CD14-positive monocyte (primary cell): ENCODE measurements at regions not wholly inside any gene's neighbourhood (a gene's known extent, or its start where the extent isn't known, plus 50 kb on each side); places are given as distances from the start of the nearest gene placed in this dataset.

Source experiments
- DNase-seq, 3 donors: peaks; one replicate each; pipeline ENCODE4 v3.0.0-alpha.2; 2011 to 2022
- H2AFZ ChIP-seq: 2 replicates; pipeline ENCODE4 v1.6.0; 2012; ENCODE audit warnings: mild to moderate bottlenecking, low read depth, low read length, inconsistent platforms; ENCODE audit not compliant: insufficient read depth, poor library complexity, severe bottlenecking
- H3K27ac ChIP-seq, 2 donors: 1 replicate in 1 of 2; 2 replicates in 1 of 2; pipeline ENCODE4 v1.5.1; 2012 to 2013; ENCODE audit warnings: low read length in 2 of 2, control low read depth in 1 of 2, inconsistent platforms in 1 of 2, low read depth in 1 of 2, mild to moderate bottlenecking in 1 of 2
- H3K27me3 ChIP-seq, 2 donors: one replicate each; pipeline versions ENCODE4 v1.6.0 to v1.6.1; 2011 to 2013; ENCODE audit warnings: low read length in 2 of 2; ENCODE audit not compliant: control insufficient read depth in 2 of 2, insufficient read depth in 2 of 2
- H3K36me3 ChIP-seq, 2 donors: replicated peaks in 1 of 2; 1 replicate in 1 of 2; 2 replicates in 1 of 2; pipeline versions ENCODE4 v1.5.1 to v1.6.1; 2012 to 2013; ENCODE audit warnings: low read length in 2 of 2, control low read depth in 1 of 2, inconsistent platforms in 1 of 2, mild to moderate bottlenecking in 1 of 2; ENCODE audit not compliant: insufficient read depth in 2 of 2, control insufficient read depth in 1 of 2
- H3K4me1 ChIP-seq, 2 donors: 1 replicate in 1 of 2; 2 replicates in 1 of 2; pipeline versions ENCODE4 v1.5.1 to v1.6.1; 2012 to 2013; ENCODE audit warnings: low read length in 2 of 2, control low read depth in 1 of 2, inconsistent platforms in 1 of 2, mild to moderate bottlenecking in 1 of 2, moderate library complexity in 1 of 2; ENCODE audit not compliant: insufficient read depth in 2 of 2, control insufficient read depth in 1 of 2
- H3K4me2 ChIP-seq: replicated peaks from 2 replicates; pipeline ENCODE3; 2012; ENCODE audit warnings: low read length, moderate library complexity, mild to moderate bottlenecking; ENCODE audit not compliant: poor library complexity, severe bottlenecking; ENCODE audit errors: extremely low read depth
- H3K4me3 ChIP-seq, 3 experiments: fragments of 200-600 bp in 1 of 3; sonication (generic) in 1 of 3; replicated peaks in 1 of 3; 1 replicate in 2 of 3; 2 replicates in 1 of 3; pipeline ENCODE4 v1.5.1; 2011 to 2013; ENCODE audit warnings: low read length in 3 of 3, mild to moderate bottlenecking in 3 of 3, control low read depth in 2 of 3, low read depth in 2 of 3, inconsistent platforms in 1 of 3, moderate library complexity in 1 of 3
- H3K79me2 ChIP-seq: 2 replicates; pipeline ENCODE4 v1.6.0; 2012; ENCODE audit warnings: mild to moderate bottlenecking, control low read depth, inconsistent platforms, low read length, moderate library complexity; ENCODE audit not compliant: insufficient read depth
- H3K9ac ChIP-seq: 2 replicates; pipeline ENCODE4 v1.6.0; 2017; ENCODE audit warnings: low read length, mild to moderate bottlenecking; ENCODE audit not compliant: insufficient read depth, poor library complexity, severe bottlenecking
- H3K9me3 ChIP-seq, 2 donors: replicated peaks in 1 of 2; 1 replicate in 1 of 2; 2 replicates in 1 of 2; pipeline versions ENCODE4 v1.5.1 to v1.6.1; 2012 to 2013; ENCODE audit warnings: low read length in 2 of 2, control low read depth in 1 of 2; ENCODE audit not compliant: control insufficient read depth in 1 of 2, insufficient read depth in 1 of 2
- H4K20me1 ChIP-seq: 2 replicates; pipeline ENCODE4 v1.6.0; 2012; ENCODE audit warnings: mild to moderate bottlenecking, low read length, control low read depth, moderate library complexity; ENCODE audit not compliant: insufficient read depth
- H3K27ac Mint-ChIP-seq, 7 donors: one replicate each; pipeline ENCODE4 v1.8.0; 2020; ENCODE audit warnings: mild to moderate bottlenecking in 7 of 7, mixed read lengths in 7 of 7, moderate library complexity in 6 of 7, inconsistent platforms in 2 of 7
- H3K27me3 Mint-ChIP-seq, 3 donors: one replicate each; pipeline ENCODE4 v1.8.0; 2021 to 2022; ENCODE audit warnings: low read depth in 3 of 3, mild to moderate bottlenecking in 3 of 3, mixed read lengths in 3 of 3, moderate library complexity in 3 of 3, inconsistent platforms in 1 of 3
- H3K36me3 Mint-ChIP-seq, 2 donors: one replicate each; pipeline ENCODE4 v1.8.0; 2020; ENCODE audit warnings: mixed read lengths in 2 of 2, inconsistent platforms in 1 of 2, mild to moderate bottlenecking in 1 of 2
- H3K4me1 Mint-ChIP-seq: one replicate; pipeline ENCODE4 v1.8.0; 2020; ENCODE audit warnings: mild to moderate bottlenecking, mixed read lengths
- H3K4me3 Mint-ChIP-seq, 2 donors: one replicate each; pipeline ENCODE4 v1.8.0; 2020; ENCODE audit warnings: mild to moderate bottlenecking in 2 of 2, mixed read lengths in 2 of 2, moderate library complexity in 1 of 2
- H3K9me3 Mint-ChIP-seq, 7 donors: one replicate each; pipeline ENCODE4 v1.8.0; 2020 to 2022; ENCODE audit warnings: mixed read lengths in 7 of 7, mild to moderate bottlenecking in 6 of 7, moderate library complexity in 6 of 7, inconsistent platforms in 2 of 7
- CTCF ChIP-seq: fragments of 200-600 bp; IDR thresholded peaks from one replicate; pipeline ENCODE4 v1.8.0; 2022; ENCODE audit warnings: antibody characterized with exemption, mild to moderate bottlenecking
- WGBS: methylation state at CpG from one replicate; pipeline ENCODE4 v1.1.5; 2013; ENCODE audit warnings: missing lambda C conversion rate; ENCODE audit not compliant: insufficient coverage; 5-methylcytosine and 5-hydroxymethylcytosine counted together
- intact Hi-C, 2 donors: fragments of 100-400 bp; cut with micrococcal nuclease; formaldehyde crosslinking; loops; one replicate each; pipeline versions ENCODE4 v1.15.0 to v1.15.1; 2023

DNA sequence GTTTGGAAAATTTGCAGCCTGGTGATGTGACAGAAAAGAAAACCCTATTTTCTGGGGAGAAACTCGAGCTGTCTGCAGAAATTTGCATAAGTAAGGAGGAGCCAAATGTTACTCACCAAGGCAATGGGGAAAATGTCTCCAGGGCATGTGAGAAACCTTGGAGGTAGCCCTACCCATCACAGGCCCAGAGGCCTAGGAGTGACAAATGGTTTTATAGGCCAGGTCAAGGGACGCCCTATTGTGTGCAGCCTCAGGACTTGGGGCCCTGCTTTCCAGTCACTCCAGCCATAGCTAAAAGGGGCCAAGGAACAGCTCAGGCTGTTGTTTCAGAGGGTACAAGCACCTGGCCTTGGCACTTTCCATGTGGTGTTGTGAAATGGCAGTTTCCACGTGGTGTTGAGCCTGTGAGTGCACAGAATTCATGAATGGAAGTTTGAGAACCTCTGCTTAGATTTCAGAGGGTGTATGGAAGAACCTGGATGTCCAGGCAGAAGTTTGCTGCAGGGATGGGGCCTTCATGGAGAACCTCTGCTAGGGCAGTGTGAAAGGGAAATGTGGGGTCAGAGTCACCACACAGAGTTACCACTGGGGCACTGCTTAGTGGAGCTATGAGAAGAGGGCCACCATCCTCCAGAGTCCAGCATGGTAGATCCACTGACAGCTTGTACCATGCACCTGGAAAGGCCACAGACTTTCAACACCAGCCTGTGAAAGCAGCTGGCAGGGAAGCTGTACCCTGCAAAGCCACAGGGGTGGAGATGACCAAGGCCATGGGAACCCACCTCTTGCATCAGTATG, 637.6 kb upstream of the EPHA5 start:
- H3K4me3 ChIP-seq, result no peak overlapping the region
- no peak overlapping the region for H3K9ac ChIP-seq
- no peak overlapping the region for H3K27ac ChIP-seq
- H3K79me2 ChIP-seq, result no peaks in the 10 kb centered on the region
- H3K27ac Mint-ChIP-seq, result no peak overlapping the region
- H2AFZ ChIP-seq, result no peak overlapping the region
- no peaks in the 10 kb centered on the region for H3K27me3 Mint-ChIP-seq
- H3K4me1 ChIP-seq, result no peaks in the 10 kb centered on the region
- H3K4me2 ChIP-seq, result no peak overlapping the region
- H3K4me1 Mint-ChIP-seq, result no peaks in the 10 kb centered on the region
- peaks cover 6 to 8% of the 10 kb centered on the region in 2 donors for H3K9me3 ChIP-seq
- no peaks in the 10 kb centered on the region for H4K20me1 ChIP-seq
- WGBS, result 56% methylated on average over 3 of the region's 3 CpGs
- no peak for TF ChIP-seq CTCF
- intact Hi-C loops, result no loop called here
- H3K27me3 ChIP-seq, result no peaks in the 10 kb centered on the region
- no peak for DNase-seq
- peaks cover 0 to 3% (median 2%) of the 10 kb centered on the region in 7 donors for H3K9me3 Mint-ChIP-seq
- no peak overlapping the region for H3K4me3 Mint-ChIP-seq
- H3K36me3 ChIP-seq, result no peaks in the 10 kb centered on the region
- H3K36me3 Mint-ChIP-seq, result no peaks in the 10 kb centered on the region

- Mint-ChIP-seq H3K36me3 (no peaks in the 10 kb centered on the region), H3K4me3 (no peak overlapping the region), H3K9me3 (peaks cover 0 to 3% (median 0%) of the 10 kb centered on the region in 7 donors), H3K27ac (no peak overlapping the region), H3K4me1 (no peaks in the 10 kb centered on the region), H3K27me3 (peaks cover 0 to 2% (median 0%) of the 10 kb centered on the region in 3 donors)
- no peaks in the 10 kb centered on the region for H3K9me3 ChIP-seq
- H3K4me1 ChIP-seq, result no peaks in the 10 kb centered on the region
- no peak overlapping the region for H3K27ac ChIP-seq
- H3K4me2 ChIP-seq, result no peak overlapping the region
- DNase-seq, result no peak
- H2AFZ ChIP-seq, result no peak overlapping the region
- no peaks in the 10 kb centered on the region for H4K20me1 ChIP-seq
- H3K36me3 ChIP-seq, result no peaks in the 10 kb centered on the region
- intact Hi-C loops, result no loop called here
- no peak overlapping the region for H3K9ac ChIP-seq
- no peaks in the 10 kb centered on the region for H3K79me2 ChIP-seq
- TF ChIP-seq CTCF, result no peak
- no peaks in the 10 kb centered on the region for H3K27me3 ChIP-seq
- WGBS, result no CpG with 5 or more reads among the region's 2 CpGs
- H3K4me3 ChIP-seq, result no peak overlapping the region
Measured at GRCh38 chr4:66300336-66300934, 630.1 kb upstream of the EPHA5 start.
